A673 (cell line): ENCODE measurements at regions not wholly inside any gene's neighbourhood (a gene's known extent, or its start where the extent isn't known, plus 50 kb on each side); places are given as distances from the start of the nearest gene placed in this dataset.
"Not testable (repeated sequence)": the region's sequence is repeated elsewhere in the genome, so short reads cannot be mapped to it uniquely, and the experiment has no call there.

ENCODE experiments used
- BruUV-seq: library from RNA; stranded (reverse); fragments of 400-500 nt; replicated peaks from 2 replicates; lab custom pipeline; 2021; lab: Mats Ljungman, UMichigan
- CTCF ChIA-PET: fragments of 300-600 bp; sonication (Branson Sonifier 250); formaldehyde crosslinking; loops from one replicate; lab custom pipeline; 2022; ENCODE audit warnings: antibody characterized with exemption; lab: Charles Lee
- POLR2A ChIA-PET: fragments of 300-600 bp; sonication (Branson Sonifier 250); formaldehyde crosslinking; loops from one replicate; lab custom pipeline; 2022; ENCODE audit warnings: antibody characterized with exemption; ENCODE audit not compliant: low non-redundant PET; lab: Charles Lee
- DNase-seq: peaks from one replicate; pipeline ENCODE4 v3.0.0-alpha.2; 2015; ENCODE audit warnings: low spot score
- H3K27ac ChIP-seq: fragments of 200-600 bp; sonication (generic); 2 replicates; pipeline ENCODE4 v1.5.1; 2016; ENCODE audit warnings: mixed run types, low read depth, mild to moderate bottlenecking, mixed read lengths, antibody characterized with exemption, low read length; ENCODE audit not compliant: poor library complexity, severe bottlenecking
- H3K27me3 ChIP-seq: fragments of 200-600 bp; sonication (generic); replicated peaks from 2 replicates; pipeline ENCODE4 v1.6.1; 2017; ENCODE audit warnings: mixed run types, low read depth, mild to moderate bottlenecking, mixed read lengths, antibody characterized with exemption, low read length; ENCODE audit not compliant: insufficient read depth, poor library complexity
- H3K36me3 ChIP-seq: fragments of 200-600 bp; sonication (generic); 2 replicates; pipeline ENCODE4 v1.6.1; 2016; ENCODE audit warnings: mixed run types, mild to moderate bottlenecking, mixed read lengths, antibody characterized with exemption, low read length; ENCODE audit not compliant: insufficient read depth, poor library complexity, severe bottlenecking
- H3K4me1 ChIP-seq: fragments of 200-600 bp; sonication (generic); 2 replicates; pipeline ENCODE4 v1.6.1; 2017; ENCODE audit warnings: mixed run types, mild to moderate bottlenecking, mixed read lengths, antibody characterized with exemption, low read length; ENCODE audit not compliant: insufficient read depth, poor library complexity, severe bottlenecking
- H3K4me3 ChIP-seq: fragments of 200-600 bp; sonication (generic); 2 replicates; pipeline ENCODE4 v1.5.1; 2016; ENCODE audit warnings: low read depth, mixed run types, mild to moderate bottlenecking, mixed read lengths, low read length; ENCODE audit not compliant: poor library complexity, severe bottlenecking
- H3K9me3 ChIP-seq: fragments of 200-600 bp; sonication (generic); 2 replicates; pipeline ENCODE4 v1.6.1; 2016; ENCODE audit warnings: mixed run types, low read depth, mild to moderate bottlenecking, mixed read lengths, antibody characterized with exemption, low read length; ENCODE audit not compliant: poor library complexity, severe bottlenecking
- CTCF ChIP-seq: fragments of 300-800, 200-600 bp; sonication (generic); conservative IDR thresholded peaks from 2 replicates; pipeline ENCODE4 v1.5.1; 2017; ENCODE audit warnings: low read depth, mild to moderate bottlenecking, antibody characterized with exemption, low read length, moderate library complexity, mixed read lengths
- EZH2 ChIP-seq: fragments of 200-600 bp; sonication (generic); IDR thresholded peaks from 2 replicates; pipeline ENCODE4 v1.6.1; 2017; ENCODE audit warnings: borderline replicate concordance, low read depth, mild to moderate bottlenecking, mixed read lengths, antibody characterized with exemption, low read length; ENCODE audit not compliant: poor library complexity, severe bottlenecking
- intact Hi-C: fragments of 100-400 bp; cut with micrococcal nuclease; formaldehyde crosslinking; loops from one replicate; pipeline ENCODE4 v1.10.0; 2022; ENCODE audit not compliant: unreplicated experiment

GRCh38 chr4:120003193-120003592 is 63.5 kb downstream of the MAD2L1 start:
- no peak overlapping the region for H3K27ac ChIP-seq
- no peaks in the 10 kb centered on the region for H3K27me3 ChIP-seq
- BruUV-seq, result no TSS peak
- no peak overlapping the region for H3K4me3 ChIP-seq
- peaks cover 7% of the 10 kb centered on the region for H3K4me1 ChIP-seq
- intact Hi-C loops, result no loop called here
- POLR2A ChIA-PET, result no interaction called here
- H3K36me3 ChIP-seq, result no peaks in the 10 kb centered on the region
- CTCF ChIA-PET, result no interaction called here
- DNase-seq, result no peak
- H3K9me3 ChIP-seq, result no peaks in the 10 kb centered on the region
- TF ChIP-seq EZH2, result no peak

GRCh38 chr4:120001850-120002249 is 64.8 kb downstream of the MAD2L1 start:
- intact Hi-C loops, result no loop called here
- no peaks in the 10 kb centered on the region for H3K9me3 ChIP-seq
- CTCF ChIA-PET, result no interaction called here
- POLR2A ChIA-PET, result no interaction called here
- H3K4me1 ChIP-seq, result no peaks in the 10 kb centered on the region
- no peak for DNase-seq
- H3K4me3 ChIP-seq, result no peak overlapping the region
- H3K27ac ChIP-seq, result no peak overlapping the region
- BruUV-seq, result no TSS peak
- no peaks in the 10 kb centered on the region for H3K27me3 ChIP-seq
- TF ChIP-seq EZH2 (no peak), CTCF (no peak)
- no peaks in the 10 kb centered on the region for H3K36me3 ChIP-seq

GRCh38 chr4:120000591-120001296 is 65.9 kb downstream of the MAD2L1 start:
- POLR2A ChIA-PET, result no interaction called here
- H3K27ac ChIP-seq, result no peak overlapping the region
- TF ChIP-seq EZH2 (no peak), CTCF (no peak)
- CTCF ChIA-PET, result no interaction called here
- H3K4me3 ChIP-seq, result no peak overlapping the region
- no peaks in the 10 kb centered on the region for H3K27me3 ChIP-seq
- H3K9me3 ChIP-seq, result no peaks in the 10 kb centered on the region
- H3K4me1 ChIP-seq, result no peaks in the 10 kb centered on the region
- BruUV-seq, result no TSS peak
- no peak for DNase-seq
- H3K36me3 ChIP-seq, result no peaks in the 10 kb centered on the region
- intact Hi-C loops, result no loop called here

GRCh38 chr4:119996024-119996423 is 70.6 kb downstream of the MAD2L1 start:
- not testable (repeated sequence) for BruUV-seq

More at GRCh38 chr4:119996024-119996423, 70.6 kb downstream of the MAD2L1 start:
- H3K9me3 ChIP-seq, H3K4me3 ChIP-seq, H3K36me3 ChIP-seq, H3K4me1 ChIP-seq, H3K27me3 ChIP-seq, POLR2A ChIA-PET, DNase-seq, intact Hi-C loops, CTCF ChIA-PET, H3K27ac ChIP-seq: not testable (repeated sequence)
